ACC112 (cell line): ENCODE measurements at regions not wholly inside any gene's neighbourhood (a gene's known extent, or its start where the extent isn't known, plus 50 kb on each side); places are given as distances from the start of the nearest gene placed in this dataset.
"Not testable (repeated sequence)": the region's sequence is repeated elsewhere in the genome, so short reads cannot be mapped to it uniquely, and the experiment has no call there.

Source experiments
- H2AFZ ChIP-seq: fragments of 200-600 bp; sonication (generic); one replicate; pipeline ENCODE4 v1.6.0; 2017; ENCODE audit warnings: antibody characterized with exemption, low read length; ENCODE audit not compliant: unreplicated experiment
- H3K27ac ChIP-seq: fragments of 200-600 bp; sonication (generic); 2 replicates; pipeline ENCODE4 v1.5.1; 2014; ENCODE audit warnings: low read depth, mild to moderate bottlenecking, antibody characterized with exemption, low read length, moderate library complexity
- H3K27me3 ChIP-seq: fragments of 200-600 bp; sonication (generic); 2 replicates; pipeline ENCODE4 v1.6.1; 2014; ENCODE audit warnings: mild to moderate bottlenecking, antibody characterized with exemption, low read length, moderate library complexity, mixed read lengths; ENCODE audit not compliant: insufficient read depth
- H3K36me3 ChIP-seq: fragments of 200-600 bp; sonication (generic); 2 replicates; pipeline ENCODE4 v1.6.1; 2016; ENCODE audit warnings: mild to moderate bottlenecking, antibody characterized with exemption, low read length, moderate library complexity, mixed read lengths; ENCODE audit not compliant: insufficient read depth
- H3K4me1 ChIP-seq: fragments of 200-600 bp; sonication (generic); one replicate; pipeline ENCODE4 v1.6.1; 2016; ENCODE audit warnings: low read length, mixed read lengths; ENCODE audit not compliant: insufficient read depth, unreplicated experiment, control insufficient read depth
- H3K4me3 ChIP-seq: fragments of 200-600 bp; sonication (generic); 2 replicates; pipeline ENCODE4 v1.5.1; 2014; ENCODE audit warnings: mild to moderate bottlenecking, low read depth, low read length
- H3K79me2 ChIP-seq: fragments of 200-600 bp; sonication (generic); one replicate; pipeline ENCODE4 v1.6.0; 2016; ENCODE audit warnings: low read length; ENCODE audit not compliant: control insufficient read depth, unreplicated experiment, insufficient read depth

- no peaks in the 10 kb centered on the region for H3K27me3 ChIP-seq
- no peak overlapping the region for H2AFZ ChIP-seq
- no peak overlapping the region for H3K27ac ChIP-seq
- no peaks in the 10 kb centered on the region for H3K79me2 ChIP-seq
- H3K4me1 ChIP-seq = no peaks in the 10 kb centered on the region
- H3K4me3 ChIP-seq = no peak overlapping the region
- H3K36me3 ChIP-seq = no peaks in the 10 kb centered on the region
These were observed 193.9 kb downstream of the UBE3A start for GRCh38 chr15:25244731-25245585.

- Histone ChIP-seq H3K4me3 (no peak overlapping the region), H3K79me2 (no peaks in the 10 kb centered on the region), H3K27ac (no peak overlapping the region), H3K36me3 (no peaks in the 10 kb centered on the region), H3K4me1 (no peaks in the 10 kb centered on the region), H2AFZ (no peak overlapping the region), H3K27me3 (no peaks in the 10 kb centered on the region)
These were observed 192.8 kb downstream of the UBE3A start for GRCh38 chr15:25245801-25246622.

GRCh38 chr15:25246641-25247406 lies 192.0 kb downstream of the UBE3A start:
- Histone ChIP-seq H3K4me1 (no peaks in the 10 kb centered on the region), H3K79me2 (no peaks in the 10 kb centered on the region), H3K27ac (no peak overlapping the region), H2AFZ (no peak overlapping the region), H3K36me3 (no peaks in the 10 kb centered on the region), H3K4me3 (no peak overlapping the region), H3K27me3 (no peaks in the 10 kb centered on the region)

GRCh38 chr15:25247407-25248038 lies 191.3 kb downstream of the UBE3A start:
- H2AFZ ChIP-seq = no peak overlapping the region
- H3K27ac ChIP-seq = no peak overlapping the region
- no peaks in the 10 kb centered on the region for H3K27me3 ChIP-seq
- H3K36me3 ChIP-seq = no peaks in the 10 kb centered on the region
- H3K79me2 ChIP-seq = no peaks in the 10 kb centered on the region
- no peak overlapping the region for H3K4me3 ChIP-seq
- H3K4me1 ChIP-seq = no peaks in the 10 kb centered on the region

- H3K4me1 ChIP-seq, H3K27ac ChIP-seq, H2AFZ ChIP-seq, H3K27me3 ChIP-seq, H3K4me3 ChIP-seq, H3K36me3 ChIP-seq, H3K79me2 ChIP-seq: not testable (repeated sequence)
These were observed 190.7 kb downstream of the UBE3A start for GRCh38 chr15:25248087-25248486.

GRCh38 chr15:25248583-25249235 lies 190.1 kb downstream of the UBE3A start:
- no peak overlapping the region for H2AFZ ChIP-seq
- H3K36me3 ChIP-seq = no peaks in the 10 kb centered on the region
- H3K4me1 ChIP-seq = no peaks in the 10 kb centered on the region
- no peak overlapping the region for H3K4me3 ChIP-seq
- no peaks in the 10 kb centered on the region for H3K27me3 ChIP-seq
- H3K27ac ChIP-seq = no peak overlapping the region
- no peaks in the 10 kb centered on the region for H3K79me2 ChIP-seq

- no peaks in the 10 kb centered on the region for H3K79me2 ChIP-seq
- no peaks in the 10 kb centered on the region for H3K36me3 ChIP-seq
- H3K4me1 ChIP-seq = no peaks in the 10 kb centered on the region
- no peak overlapping the region for H3K27ac ChIP-seq
- no peaks in the 10 kb centered on the region for H3K27me3 ChIP-seq
- no peak overlapping the region for H2AFZ ChIP-seq
- H3K4me3 ChIP-seq = no peak overlapping the region
These were observed 189.4 kb downstream of the UBE3A start for GRCh38 chr15:25249236-25250010.

GRCh38 chr15:25250011-25250596 lies 188.7 kb downstream of the UBE3A start:
- H2AFZ ChIP-seq = no peak overlapping the region
- H3K4me3 ChIP-seq = no peak overlapping the region
- no peak overlapping the region for H3K27ac ChIP-seq
- H3K27me3 ChIP-seq = no peaks in the 10 kb centered on the region
- H3K79me2 ChIP-seq = no peaks in the 10 kb centered on the region
- no peaks in the 10 kb centered on the region for H3K36me3 ChIP-seq
- no peaks in the 10 kb centered on the region for H3K4me1 ChIP-seq

GRCh38 chr15:25250906-25251622 lies 187.8 kb downstream of the UBE3A start:
- no peak overlapping the region for H2AFZ ChIP-seq
- H3K27ac ChIP-seq = no peak overlapping the region
- H3K79me2 ChIP-seq = no peaks in the 10 kb centered on the region
- H3K36me3 ChIP-seq = no peaks in the 10 kb centered on the region
- H3K27me3 ChIP-seq = no peaks in the 10 kb centered on the region
- H3K4me1 ChIP-seq = no peaks in the 10 kb centered on the region
- no peak overlapping the region for H3K4me3 ChIP-seq
